DMS114 treated with DMSO at 0.1 percent for 48 hours (cell line): ENCODE measurements at regions not wholly inside any gene's neighbourhood (a gene's known extent, or its start where the extent isn't known, plus 50 kb on each side); places are given as distances from the start of the nearest gene placed in this dataset.

Experiments
- DNase-seq: peaks from one replicate; lab custom pipeline; 2025; ENCODE audit not compliant: unreplicated experiment; lab: John Stamatoyannopoulos, UW

DNA sequence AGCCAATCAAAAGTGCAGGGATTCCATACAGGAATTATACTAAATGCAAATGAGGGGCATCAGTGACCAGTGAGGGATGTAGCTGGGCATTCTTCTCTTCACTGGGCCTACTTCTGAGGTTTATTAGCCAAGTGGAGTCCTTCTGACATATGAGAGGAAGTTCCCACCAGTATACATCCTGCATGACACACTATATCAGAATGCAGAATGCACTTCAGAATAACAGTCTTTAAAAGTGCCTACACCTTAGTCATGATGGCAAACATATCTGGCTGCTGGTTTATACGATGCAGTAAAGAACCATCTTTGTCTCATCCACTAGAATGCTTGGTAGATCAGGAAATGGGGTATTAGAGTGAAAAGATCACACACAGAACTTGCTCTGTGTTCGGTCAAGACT lies 180.3 kb upstream of the PPARGC1A start:
- no peak for DNase-seq

DNA sequence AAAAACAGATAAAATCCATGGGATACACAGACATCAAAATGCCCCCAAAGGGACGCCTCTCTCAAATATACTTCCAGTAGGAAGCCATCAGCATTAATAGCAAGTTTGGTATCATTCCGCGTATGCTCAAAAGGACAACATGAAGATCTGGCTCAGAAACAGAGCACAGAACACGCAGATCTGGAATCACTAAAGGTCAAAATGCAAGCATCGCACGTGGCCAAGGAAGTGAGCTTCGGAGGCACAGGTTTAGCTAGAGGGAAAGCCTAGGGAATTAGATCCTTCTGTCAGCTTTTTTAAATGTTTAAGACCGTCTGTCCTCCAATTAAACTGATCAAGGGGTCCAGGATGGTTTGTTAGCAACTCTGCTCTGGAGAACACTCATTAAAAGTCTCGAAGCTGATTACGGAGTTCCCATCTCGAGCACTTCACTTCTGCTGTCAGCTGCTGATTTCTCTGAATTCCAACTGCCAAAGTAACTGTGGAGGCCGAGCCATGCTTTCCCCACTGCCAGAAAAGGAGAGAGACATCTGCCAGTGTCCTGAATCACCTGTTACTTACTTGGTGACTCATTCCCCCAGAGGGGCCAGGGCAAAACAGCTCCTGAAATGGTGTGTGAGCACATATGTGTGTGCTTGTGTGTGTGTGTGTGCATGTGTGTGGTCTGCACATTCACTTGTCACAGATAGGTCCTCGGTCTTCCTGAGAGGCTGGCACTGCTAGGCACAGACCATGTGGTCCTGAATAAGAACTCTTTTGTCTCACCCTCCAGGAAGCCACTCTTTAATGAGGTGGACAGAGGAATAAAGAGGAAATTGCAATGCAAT lies 177.7 kb upstream of the PPARGC1A start:
- no peak for DNase-seq

DNA sequence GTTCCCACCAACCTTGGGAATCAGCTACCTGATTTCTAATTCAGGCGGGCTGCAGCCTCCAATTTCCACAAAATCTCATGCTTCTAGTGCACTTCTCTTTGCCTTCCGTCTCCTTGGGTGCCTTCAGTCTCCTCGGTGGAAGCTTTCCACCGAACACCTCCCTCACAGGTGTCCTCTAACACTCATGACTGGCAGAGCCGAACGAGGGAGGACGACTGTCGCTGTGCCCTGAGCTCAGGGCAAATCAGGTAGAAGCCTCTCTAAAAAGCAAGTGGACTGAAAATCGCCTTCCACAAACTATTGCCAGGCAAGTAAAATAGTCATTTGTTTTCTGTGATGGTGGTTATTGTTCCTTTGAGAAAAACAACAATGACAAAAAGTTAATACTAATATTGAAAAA lies 176.1 kb upstream of the PPARGC1A start:
- DNase-seq = no peak

DNA sequence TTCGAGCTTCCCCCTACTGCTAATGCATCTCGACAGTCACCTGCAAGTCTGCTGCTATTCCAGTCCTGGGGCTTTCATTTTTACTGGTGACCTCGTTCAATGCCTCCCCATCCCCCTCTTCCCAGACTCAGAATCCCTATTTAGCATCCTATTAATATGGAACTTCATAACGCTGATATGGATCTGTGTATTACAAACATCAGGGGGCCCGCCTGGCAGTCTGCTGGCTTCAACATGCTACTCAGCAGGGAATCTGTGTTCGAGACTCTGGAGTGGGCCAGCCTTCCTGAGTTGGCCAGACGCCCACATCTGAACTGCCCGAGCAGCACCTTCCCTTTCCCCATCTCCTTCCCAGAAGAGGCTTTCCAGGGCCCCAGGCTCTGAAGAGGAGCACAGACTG lies 173.9 kb upstream of the PPARGC1A start:
- no peak for DNase-seq

DNA sequence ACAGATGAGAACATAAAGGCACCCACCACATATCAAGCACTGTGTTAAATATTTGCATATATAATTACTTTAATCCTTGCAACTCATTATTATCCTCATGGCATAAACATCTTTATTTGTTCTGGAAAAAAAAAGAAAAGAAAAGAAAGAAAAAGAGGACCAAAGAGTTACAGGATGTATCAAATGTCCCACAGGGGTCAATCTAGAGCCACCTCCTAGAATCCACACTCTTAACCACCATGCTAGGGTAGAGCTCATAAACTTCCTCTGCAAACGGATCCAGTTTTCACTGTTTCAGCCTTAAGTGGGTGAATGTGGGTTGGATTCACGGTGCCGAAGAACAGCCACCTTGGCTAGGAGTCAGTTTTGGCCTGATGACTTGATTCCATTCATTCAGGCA lies 171.1 kb upstream of the PPARGC1A start:
- no peak for DNase-seq

DNA sequence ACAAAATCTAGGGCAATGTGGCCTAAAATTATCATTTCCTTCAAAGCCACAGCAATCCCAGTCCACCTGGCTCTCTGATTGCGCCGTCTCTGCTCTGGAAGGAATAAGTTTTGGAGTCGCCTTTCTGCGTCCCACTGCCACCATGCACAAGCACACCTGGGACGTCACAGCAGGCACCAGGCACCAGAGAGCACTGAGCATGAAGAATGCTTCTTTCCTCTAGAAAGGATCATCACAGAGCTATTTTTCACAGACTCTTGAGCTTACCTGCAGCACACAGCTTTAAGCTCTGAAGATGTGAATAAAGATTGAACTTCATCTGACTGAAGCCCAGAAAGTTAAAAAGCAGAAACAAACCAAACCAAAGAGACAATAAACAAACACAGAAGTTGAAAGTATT lies 170.0 kb upstream of the PPARGC1A start:
- no peak for DNase-seq

DNA sequence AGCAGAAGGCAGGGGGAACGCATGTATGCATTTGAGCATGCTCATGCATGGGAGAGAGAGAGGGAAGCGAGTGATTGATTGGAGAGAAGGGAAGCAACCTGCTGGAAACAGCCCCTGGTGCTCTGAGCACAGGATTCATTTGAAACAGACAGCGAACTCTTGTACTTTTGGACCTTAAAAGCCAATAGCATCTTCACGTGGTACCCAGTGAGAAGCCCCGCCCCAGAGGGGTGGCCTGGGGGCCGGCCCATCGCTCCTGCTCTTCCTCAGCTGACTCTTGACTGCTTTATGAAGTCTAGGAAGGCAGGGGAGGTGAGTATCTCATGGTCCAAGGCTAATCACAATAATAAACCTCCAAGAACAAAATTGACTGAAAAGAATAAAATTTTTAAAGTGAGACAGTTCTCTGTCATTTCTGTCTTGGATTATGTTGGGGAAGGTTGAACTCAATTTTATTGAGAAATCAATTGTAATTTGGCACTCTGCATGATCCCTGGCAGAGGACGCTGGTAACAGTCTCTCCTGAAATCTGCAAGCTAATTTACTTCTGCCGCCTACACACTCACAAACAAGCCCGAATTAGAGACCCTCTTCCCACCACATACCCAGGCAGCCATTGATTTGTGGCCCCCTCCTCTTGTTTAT lies 168.2 kb upstream of the PPARGC1A start:
- DNase-seq = no peak

DNA sequence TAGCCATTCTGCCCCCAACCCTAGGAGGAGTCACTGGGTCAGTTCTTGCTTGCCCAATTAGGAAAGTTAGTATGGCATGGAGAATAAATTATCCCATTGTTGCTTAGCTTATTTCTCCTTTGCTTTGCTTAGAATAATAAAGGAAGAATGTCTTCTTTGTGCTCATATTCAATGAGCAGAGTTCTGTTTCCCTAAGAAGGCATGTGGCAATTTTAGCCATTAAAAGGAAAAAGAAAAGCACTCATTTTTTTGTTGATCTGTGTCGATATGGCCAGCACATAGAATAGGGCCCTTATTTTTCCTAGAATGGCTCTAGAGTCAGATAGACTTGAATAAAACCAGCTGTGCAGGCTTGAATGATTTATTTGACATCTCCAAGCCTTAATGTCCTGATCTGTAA lies 166.4 kb upstream of the PPARGC1A start:
- no peak for DNase-seq

DNA sequence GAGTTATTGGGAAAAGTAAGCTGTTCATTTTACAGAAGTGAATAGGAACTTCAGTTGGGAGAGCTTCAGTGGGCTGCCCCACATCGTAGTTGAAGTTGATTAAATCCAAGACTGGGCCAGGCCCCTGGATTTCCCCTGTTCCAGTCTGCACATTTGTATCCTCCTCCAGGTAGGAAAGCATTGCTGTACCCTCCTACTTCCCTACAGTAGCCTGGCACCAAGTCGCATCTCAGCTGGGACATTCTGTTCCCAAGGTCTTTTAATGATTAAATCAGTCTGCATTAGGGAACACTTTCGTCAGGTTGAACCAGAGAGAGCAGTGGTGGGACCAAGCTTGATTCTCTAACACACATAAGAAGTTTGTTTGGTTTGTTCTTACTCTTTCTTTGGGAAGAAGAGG lies 165.8 kb upstream of the PPARGC1A start:
- DNase-seq = no peak

DNA sequence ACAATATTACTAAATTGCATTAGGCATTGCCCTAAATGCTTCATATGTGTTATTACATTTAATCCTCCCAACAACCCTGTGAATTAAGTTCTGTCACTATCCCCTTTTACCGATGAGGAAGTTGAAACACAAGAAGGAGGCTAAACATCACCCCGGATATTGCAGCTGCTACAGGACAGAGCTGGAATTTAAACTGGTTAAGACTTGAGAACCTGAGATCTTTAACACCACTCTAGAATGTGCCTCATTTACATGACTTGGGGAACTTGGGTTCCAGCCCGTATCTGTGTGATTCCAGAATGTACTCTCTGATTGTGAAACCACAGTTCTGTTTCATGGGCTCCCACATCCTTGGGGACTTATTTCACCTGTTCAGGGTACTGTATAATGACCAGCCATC lies 165.1 kb upstream of the PPARGC1A start:
- no peak for DNase-seq

DNA sequence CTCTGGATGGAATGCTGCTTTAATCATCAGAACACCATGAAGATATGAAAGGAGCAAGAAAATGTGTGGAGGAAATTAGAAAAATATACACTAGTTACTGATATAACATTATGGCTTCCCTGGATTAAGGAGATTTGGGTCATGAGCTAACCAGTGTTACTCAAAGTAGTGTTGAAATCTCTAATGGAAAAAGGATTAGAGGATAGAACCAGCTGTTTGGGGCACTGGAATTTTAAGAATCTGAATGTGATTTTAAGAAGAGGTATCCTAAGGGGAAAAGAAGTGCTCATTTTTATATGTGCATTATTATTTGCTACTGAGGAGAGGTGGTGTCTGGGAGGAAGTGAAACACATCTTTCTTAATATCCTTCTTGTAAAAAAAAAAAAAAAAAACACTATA lies 164.1 kb upstream of the PPARGC1A start:
- DNase-seq = no peak

DNA sequence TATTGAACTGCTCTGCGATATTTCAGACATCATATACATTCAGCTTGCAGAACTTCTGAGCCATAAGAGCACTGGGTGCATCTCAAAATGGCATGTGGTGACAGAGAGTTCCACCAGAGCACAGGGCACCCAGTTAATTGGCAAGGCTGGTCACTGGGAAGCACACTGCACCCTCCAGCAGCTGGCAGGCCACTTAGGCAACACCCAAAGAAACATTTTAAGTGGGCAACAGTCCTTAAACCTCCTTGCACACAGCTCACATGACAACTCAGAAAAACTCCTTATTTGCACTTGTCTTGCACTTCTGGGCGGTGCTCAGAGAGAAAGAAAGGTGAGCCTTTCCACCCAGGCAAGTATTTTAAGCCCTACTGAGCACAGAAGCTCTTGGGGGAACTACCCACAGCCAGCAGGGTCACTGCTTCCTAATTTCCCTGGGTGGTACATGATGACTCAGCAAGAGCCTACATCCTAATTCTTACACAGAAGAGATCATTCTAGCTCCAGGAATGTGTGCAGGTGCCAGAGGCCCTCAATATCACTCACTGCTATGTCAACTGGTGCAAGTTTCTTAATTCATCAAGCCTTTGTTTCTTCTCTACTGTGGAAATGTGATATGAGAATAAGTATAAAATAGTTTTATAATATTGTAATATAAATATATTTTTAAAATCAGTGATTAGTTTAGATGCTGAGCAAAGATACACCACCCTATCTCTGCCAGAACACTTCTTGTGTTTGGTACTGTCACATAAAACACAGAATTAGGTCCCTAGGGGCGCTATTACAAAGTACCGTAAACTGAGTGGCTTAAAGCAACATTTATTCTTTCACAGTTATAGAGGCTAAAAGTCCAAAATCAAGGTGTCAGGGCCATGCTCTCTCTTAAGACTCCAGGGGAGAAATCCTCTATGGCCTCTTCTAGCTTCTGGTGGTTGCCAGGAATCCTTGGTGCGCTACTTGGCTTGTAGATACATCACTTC lies 155.1 kb upstream of the PPARGC1A start:
- no peak for DNase-seq

DNA sequence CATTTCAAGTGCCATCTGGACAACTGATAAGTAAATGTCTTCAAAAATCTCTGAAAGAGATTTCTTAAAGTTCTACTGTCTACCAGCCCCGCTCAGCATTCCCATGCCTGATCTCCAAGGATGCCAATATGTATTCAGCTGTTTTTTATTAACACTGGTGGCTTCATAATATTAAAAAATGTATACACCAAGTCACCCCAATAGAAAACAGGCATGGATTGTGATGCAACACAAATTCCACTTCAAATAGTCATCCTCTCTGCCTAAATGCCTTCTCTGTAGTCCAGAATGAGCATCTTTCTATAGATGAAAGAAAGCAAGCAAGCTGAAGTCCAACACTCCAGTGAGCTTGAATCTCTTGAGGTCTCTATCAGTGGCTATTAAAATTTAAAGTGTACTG lies 152.2 kb upstream of the PPARGC1A start:
- DNase-seq = no peak

DNA sequence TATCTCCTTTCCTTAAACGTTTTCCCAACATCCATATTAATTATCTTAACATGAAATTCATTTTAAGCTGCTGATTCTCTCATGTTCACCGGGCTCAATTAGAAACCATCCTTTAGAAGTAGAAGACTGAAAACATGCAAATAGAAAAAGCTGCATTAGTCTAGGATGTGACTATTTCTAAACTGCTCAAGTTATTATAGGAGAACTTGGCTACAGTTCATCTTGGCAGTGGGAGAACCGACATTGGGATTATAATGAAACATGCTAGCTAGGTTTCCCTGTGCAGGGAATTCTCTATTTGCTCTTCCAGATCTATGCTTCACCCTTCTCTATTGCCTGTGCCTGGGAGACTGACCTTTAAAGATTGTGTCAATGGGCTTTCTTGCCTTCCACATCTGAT lies 151.0 kb upstream of the PPARGC1A start:
- no peak for DNase-seq

DNA sequence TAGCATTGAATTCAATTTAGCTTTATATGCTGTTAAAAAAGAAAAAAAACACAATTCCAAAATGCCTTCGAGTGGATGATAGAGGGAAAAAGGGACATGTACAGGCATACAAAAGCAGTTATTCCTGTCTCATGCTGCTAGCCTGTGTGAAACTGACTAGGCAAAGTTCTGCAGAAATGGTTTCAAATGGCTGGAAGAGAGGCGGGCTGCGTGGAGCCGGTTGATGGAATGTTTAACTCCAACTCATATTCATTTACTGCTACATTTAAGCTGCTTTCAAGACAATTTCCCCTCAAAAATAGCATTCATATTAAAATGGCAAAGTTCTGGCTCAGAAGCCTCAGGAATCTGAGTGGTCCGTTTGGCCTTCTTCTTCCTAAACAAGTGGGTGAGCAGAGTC lies 143.8 kb upstream of the PPARGC1A start:
- no peak for DNase-seq

DNA sequence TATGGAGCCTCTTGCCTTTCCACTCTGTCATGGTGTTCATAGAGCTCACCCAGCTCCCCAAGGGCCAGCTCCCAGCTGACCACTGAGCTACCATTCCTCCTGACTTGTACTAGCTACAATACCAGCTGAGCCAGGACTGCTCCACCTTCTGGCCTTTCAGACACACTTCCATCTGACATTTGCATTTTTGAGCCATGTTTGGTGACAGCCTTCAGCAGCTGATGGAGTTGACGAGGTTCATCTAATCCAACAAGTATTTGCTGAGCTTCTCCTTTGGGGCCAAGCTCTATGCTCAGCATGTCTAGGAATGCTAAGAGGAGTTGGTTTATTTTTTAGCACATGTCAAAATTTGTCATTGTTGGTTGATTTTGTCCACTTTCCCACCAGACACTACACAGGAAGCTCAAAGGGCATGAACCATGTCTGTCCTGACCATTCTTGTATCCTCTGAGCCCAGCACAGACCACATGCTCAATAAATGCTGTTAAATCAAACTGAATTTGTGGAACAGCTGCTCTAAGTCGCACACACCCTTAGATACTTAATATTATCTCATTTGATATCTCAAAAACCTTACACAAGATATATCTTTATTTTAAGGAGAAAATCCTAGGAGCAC lies 142.6 kb upstream of the PPARGC1A start:
- no peak for DNase-seq

DNA sequence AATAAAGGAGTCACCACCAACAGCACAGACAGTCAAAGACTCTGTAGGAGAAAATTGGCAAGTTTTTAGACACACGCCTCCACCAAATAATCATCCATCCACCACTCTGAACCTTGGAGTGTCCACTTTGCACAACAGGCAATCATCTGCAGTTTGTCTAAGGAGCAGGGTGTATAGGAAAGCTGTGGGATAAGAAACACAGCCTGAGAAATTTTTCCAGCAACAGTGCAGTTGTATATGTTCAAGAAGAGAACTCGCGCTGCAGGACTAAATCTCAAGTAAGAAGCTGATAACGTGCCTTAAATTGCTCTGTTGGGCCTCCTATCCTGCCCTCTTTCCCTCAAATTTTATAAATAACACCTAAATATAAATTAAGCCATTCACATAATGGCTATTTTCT lies 136.7 kb upstream of the PPARGC1A start:
- DNase-seq = no peak

DNA sequence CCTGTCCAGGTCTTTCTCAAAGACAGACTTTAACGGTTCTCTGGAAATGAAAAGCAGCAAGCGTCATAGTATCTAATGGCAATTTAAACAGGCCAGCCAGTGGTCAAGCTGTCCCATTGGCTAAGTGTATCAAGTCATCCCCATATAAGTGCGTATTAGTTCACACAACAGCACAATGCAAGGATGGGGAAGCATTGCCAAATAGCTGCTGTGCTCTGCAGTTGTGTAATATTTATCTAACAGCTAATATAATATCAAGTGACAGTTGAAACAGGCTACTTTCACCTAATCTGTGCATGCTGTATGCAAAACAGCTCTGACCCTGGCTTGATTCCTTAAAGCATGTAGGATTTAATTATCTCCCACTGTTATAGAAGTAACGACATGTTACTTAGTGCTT lies 134.8 kb upstream of the PPARGC1A start:
- no peak for DNase-seq

DNA sequence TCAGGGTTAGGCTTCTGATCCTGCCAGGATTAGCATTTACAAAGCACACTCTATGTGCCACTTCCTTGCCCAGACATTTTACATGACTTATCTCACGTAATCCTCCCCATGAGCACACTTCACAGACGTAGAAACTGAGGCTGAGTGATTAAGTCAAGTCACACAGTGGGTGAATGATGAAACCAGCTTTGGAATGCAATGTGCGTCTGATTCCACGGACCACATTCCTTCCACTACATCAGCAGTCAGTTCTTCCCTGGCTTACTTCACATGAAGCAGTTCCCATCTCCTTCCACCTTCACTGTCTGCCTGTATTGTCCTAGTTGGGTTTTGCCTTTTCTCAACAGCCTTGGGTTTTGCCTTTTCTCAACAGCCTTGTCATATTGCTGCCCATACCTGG lies 134.3 kb upstream of the PPARGC1A start:
- no peak for DNase-seq

DNA sequence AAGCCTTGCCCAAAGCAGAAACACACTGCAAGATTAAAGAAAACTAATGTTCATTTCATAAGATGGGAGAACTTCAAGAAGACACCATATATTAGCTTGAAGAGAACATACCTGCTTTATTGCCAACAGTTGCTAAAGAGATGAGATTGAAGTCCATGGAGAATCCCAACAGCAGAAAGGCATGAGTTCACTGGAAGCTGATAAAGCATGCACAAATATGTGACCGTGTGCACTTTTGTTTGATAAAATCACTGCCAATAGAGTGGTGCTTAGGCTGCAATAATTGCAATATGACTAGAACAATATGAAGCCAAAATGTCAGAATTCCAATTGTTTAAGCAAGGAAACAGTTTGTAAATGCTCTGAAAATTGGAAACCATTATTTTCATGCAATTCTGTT lies 125.9 kb upstream of the PPARGC1A start:
- no peak for DNase-seq
